AG10803 (cell line): ENCODE measurements at regions not wholly inside any gene's neighbourhood (a gene's known extent, or its start where the extent isn't known, plus 50 kb on each side); places are given as distances from the start of the nearest gene placed in this dataset.
"Not testable (repeated sequence)": the region's sequence is repeated elsewhere in the genome, so short reads cannot be mapped to it uniquely, and the experiment has no call there.

Source experiments
- DNase-seq: peaks from one replicate; pipeline ENCODE4 v3.0.0; 2010; ENCODE audit warnings: low read depth
- H3K4me3 ChIP-seq: 2 replicates; pipeline ENCODE4 v1.5.1; 2011; ENCODE audit warnings: mild to moderate bottlenecking, low read length, control low read depth
- CTCF ChIP-seq: conservative IDR thresholded peaks from 2 replicates; pipeline ENCODE4 v1.5.1; 2011; ENCODE audit warnings: mild to moderate bottlenecking, low read length, control low read depth, inconsistent platforms

GRCh38 chr7:65809259-65809981 lies 63.5 kb upstream of the VKORC1L1 start:
- no peak for DNase-seq
- H3K4me3 ChIP-seq, result no peak overlapping the region
- TF ChIP-seq CTCF, result no peak

GRCh38 chr7:65809982-65810288 lies 62.9 kb upstream of the VKORC1L1 start:
- no peak for TF ChIP-seq CTCF
- H3K4me3 ChIP-seq, result no peak overlapping the region
- DNase-seq, result no peak

GRCh38 chr7:65812281-65812680 lies 60.6 kb upstream of the VKORC1L1 start:
- H3K4me3 ChIP-seq, result no peak overlapping the region
- no peak for TF ChIP-seq CTCF
- peak; percentile 5 for DNase-seq

- H3K4me3 ChIP-seq, result not testable (repeated sequence)
- DNase-seq, result peak; percentile 8
Measured at GRCh38 chr7:65814556-65815167, 58.2 kb upstream of the VKORC1L1 start.

- TF ChIP-seq CTCF, result no peak
- no peak for DNase-seq
- H3K4me3 ChIP-seq, result no peak overlapping the region
Measured at GRCh38 chr7:65820287-65820950, 52.5 kb upstream of the VKORC1L1 start.
